Endothelial cell of umbilical vein (primary cell): ENCODE measurements at regions not wholly inside any gene's neighbourhood (a gene's known extent, or its start where the extent isn't known, plus 50 kb on each side); places are given as distances from the start of the nearest gene placed in this dataset.

Experiments
- BruUV-seq: library from RNA; stranded (reverse); fragments of 400-500 nt; replicated peaks from 2 replicates; lab custom pipeline; 2021; lab: Mats Ljungman, UMichigan
- CTCF ChIA-PET: fragments of 300-600, 350-600 bp; sonication (Branson Sonifier 250); formaldehyde crosslinking; loops from one replicate; lab custom pipeline; 2021; ENCODE audit warnings: antibody characterized with exemption, inconsistent platforms; lab: Charles Lee
- POLR2A ChIA-PET: fragments of 300-600, 350-600 bp; sonication (Branson Sonifier 250); formaldehyde crosslinking; loops from one replicate; lab custom pipeline; 2021; ENCODE audit warnings: antibody characterized with exemption, inconsistent platforms; lab: Charles Lee
- DNase-seq: peaks from one replicate; pipeline ENCODE4 v3.0.0-alpha.2; 2011; ENCODE audit warnings: low read depth, low spot score
- FAIRE-seq: peaks from 2 replicates; lab custom pipeline; 2011; peaks lifted over from hg19 to GRCh38; lab: Jason Lieb, UNC
- H2AFZ ChIP-seq: 2 replicates; pipeline ENCODE4 v1.6.0; 2012; ENCODE audit warnings: low read depth, low read length, control low read depth, inconsistent platforms
- H3K27ac ChIP-seq: 2 replicates; pipeline ENCODE4 v1.5.1; 2011; ENCODE audit warnings: low read depth, mild to moderate bottlenecking, control low read depth, low read length, moderate library complexity; ENCODE audit not compliant: insufficient read depth
- H3K27me3 ChIP-seq, 2 experiments: 2 replicates each; pipeline versions ENCODE4 v1.6.0 to v1.6.1; 2011; ENCODE audit warnings: low read length in 2 of 2, mixed read lengths in 1 of 2; ENCODE audit not compliant: control insufficient read depth in 2 of 2, insufficient read depth in 2 of 2
- H3K36me3 ChIP-seq, 2 experiments: 2 replicates in 1 of 2; 3 replicates in 1 of 2; pipeline ENCODE4 v1.5.1; 2011; ENCODE audit warnings: low read length in 2 of 2, mild to moderate bottlenecking in 1 of 2, moderate library complexity in 1 of 2; ENCODE audit not compliant: control insufficient read depth in 2 of 2, insufficient read depth in 2 of 2; ENCODE audit errors: extremely low read depth in 1 of 2
- H3K4me1 ChIP-seq: 3 replicates; pipeline ENCODE4 v1.5.1; 2011; ENCODE audit warnings: mild to moderate bottlenecking, low read length; ENCODE audit not compliant: control insufficient read depth, insufficient read depth; ENCODE audit errors: extremely low read depth
- H3K4me2 ChIP-seq: 2 replicates; pipeline ENCODE4 v1.6.1; 2011; ENCODE audit warnings: low read length, control low read depth, mixed read lengths; ENCODE audit not compliant: insufficient read depth
- H3K4me3 ChIP-seq, 3 experiments: fragments of 200-600 bp in 1 of 3; sonication (generic), shearing (Covaris generic) in 1 of 3; replicated peaks in 1 of 3; 2 replicates each; pipeline ENCODE4 v1.5.1; 2011 to 2016; ENCODE audit warnings: control low read depth in 3 of 3, low read length in 3 of 3, mild to moderate bottlenecking in 2 of 3, inconsistent platforms in 1 of 3, low read depth in 1 of 3, moderate library complexity in 1 of 3; ENCODE audit not compliant: insufficient read depth in 1 of 3
- H3K79me2 ChIP-seq: 2 replicates; pipeline ENCODE4 v1.6.0; 2012; ENCODE audit warnings: low read length, inconsistent platforms; ENCODE audit not compliant: control insufficient read depth, insufficient read depth
- H3K9ac ChIP-seq: replicated peaks from 2 replicates; pipeline ENCODE3; 2011; ENCODE audit warnings: low read length, control low read depth; ENCODE audit not compliant: insufficient read depth; ENCODE audit errors: extremely low read depth
- H3K9me1 ChIP-seq: replicated peaks from 3 replicates; pipeline ENCODE4 v1.6.0; 2011; ENCODE audit warnings: mild to moderate bottlenecking, low read length; ENCODE audit not compliant: control insufficient read depth, insufficient read depth; ENCODE audit errors: extremely low read depth
- H3K9me3 ChIP-seq: replicated peaks from 2 replicates; pipeline ENCODE4 v1.5.1; 2012; ENCODE audit warnings: low read length, inconsistent platforms; ENCODE audit not compliant: control insufficient read depth, insufficient read depth
- H4K20me1 ChIP-seq: replicated peaks from 2 replicates; pipeline ENCODE3; 2011; ENCODE audit warnings: mild to moderate bottlenecking, low read length; ENCODE audit not compliant: control insufficient read depth, insufficient read depth; ENCODE audit errors: extremely low read depth
- EZH2 ChIP-seq: IDR thresholded peaks from 2 replicates; pipeline ENCODE4 v1.6.1; 2012; ENCODE audit warnings: borderline replicate concordance, low read depth, mild to moderate bottlenecking, moderate library complexity, low read length, inconsistent platforms; ENCODE audit not compliant: severe bottlenecking
- FOS ChIP-seq: IDR thresholded peaks from 2 replicates; pipeline ENCODE4 v1.6.1; 2011; ENCODE audit warnings: mild to moderate bottlenecking, low read length, moderate library complexity, borderline replicate concordance; ENCODE audit not compliant: insufficient read depth
- GATA2 ChIP-seq: IDR thresholded peaks from 2 replicates; pipeline ENCODE4 v1.7.0; 2011; ENCODE audit warnings: low read depth, mild to moderate bottlenecking, moderate library complexity, mixed read lengths, low read length; ENCODE audit not compliant: insufficient read length, insufficient read depth
- JUN ChIP-seq: IDR thresholded peaks from 2 replicates; pipeline ENCODE4 v1.6.1; 2011; ENCODE audit warnings: borderline replicate concordance, low read depth; ENCODE audit not compliant: insufficient read length, insufficient read depth
- MYC ChIP-seq: IDR thresholded peaks from one replicate; pipeline ENCODE4 v1.6.1; 2011; ENCODE audit warnings: mild to moderate bottlenecking, low read depth, low read length
- POLR2A ChIP-seq: IDR thresholded peaks from 2 replicates; pipeline ENCODE4 v1.6.1; 2012; ENCODE audit warnings: low read depth, mild to moderate bottlenecking, control low read depth, low read length
- POLR2AphosphoS5 ChIP-seq: IDR thresholded peaks from 2 replicates; pipeline ENCODE4 v1.6.1; 2012; ENCODE audit warnings: low read depth, mild to moderate bottlenecking, control low read depth, low read length, moderate library complexity; ENCODE audit not compliant: insufficient read depth
- dilution Hi-C: fragments of 300-500 bp; cut with MboI; formaldehyde crosslinking; loops from one replicate; pipeline ENCODE4 v1.15.0; 2019; ENCODE audit warnings: low sequenced_read_pairs; ENCODE audit not compliant: extremely low pct_ligation_motif_present
- intact Hi-C: fragments of 100-400 bp; cut with micrococcal nuclease; formaldehyde crosslinking; loops from one replicate; pipeline ENCODE4 v1.10.0; 2022
- TF ChIP-seq, protein P1 (sequence below): IDR thresholded peaks from 2 replicates; pipeline ENCODE4 v1.6.1; 2011; ENCODE audit not compliant: insufficient read depth, insufficient read length
- TF ChIP-seq, protein P2 (sequence below), 2 donors: IDR thresholded peaks; 1 replicate in 1 of 2; 2 replicates in 1 of 2; pipeline ENCODE4 v1.5.1; 2011; ENCODE audit warnings: low read length in 2 of 2, mild to moderate bottlenecking in 2 of 2, moderate library complexity in 2 of 2, control low read depth in 1 of 2, inconsistent platforms in 1 of 2, low read depth in 1 of 2; ENCODE audit not compliant: insufficient read depth in 1 of 2; ENCODE audit errors: extremely low read depth in 1 of 2

DNA sequence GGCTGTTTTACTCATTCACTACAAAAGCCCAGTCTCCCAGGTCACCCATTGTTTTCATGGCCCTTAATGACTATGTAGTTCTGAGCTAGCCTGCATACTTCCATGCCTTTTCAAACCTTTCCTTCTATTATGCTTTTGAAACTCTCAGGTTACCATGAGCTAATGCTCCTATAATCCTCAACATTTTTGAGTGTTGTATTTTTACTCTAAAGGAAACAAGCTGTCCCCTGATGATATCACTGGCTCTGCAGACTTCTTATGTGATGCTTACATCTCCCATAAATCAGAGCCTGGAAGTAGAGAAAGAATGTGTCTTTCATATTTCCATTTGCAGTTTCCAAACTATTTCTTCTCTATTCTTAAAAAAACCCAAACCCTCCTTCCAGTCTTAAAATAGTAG, 159.0 kb upstream of the RAG2 start:
- TF ChIP-seq, protein P1, sequence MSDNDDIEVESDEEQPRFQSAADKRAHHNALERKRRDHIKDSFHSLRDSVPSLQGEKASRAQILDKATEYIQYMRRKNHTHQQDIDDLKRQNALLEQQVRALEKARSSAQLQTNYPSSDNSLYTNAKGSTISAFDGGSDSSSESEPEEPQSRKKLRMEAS = no peak
- no peak for FAIRE-seq
- dilution Hi-C loops = no loop called here
- Histone ChIP-seq H3K27me3 (no peaks in the 10 kb centered on the region), H3K4me2 (no peak overlapping the region), H3K9me3 (no peaks in the 10 kb centered on the region), H3K36me3 (no peaks in the 10 kb centered on the region), H3K9ac (no peak overlapping the region), H3K79me2 (no peaks in the 10 kb centered on the region), H3K9me1 (no peaks in the 10 kb centered on the region), H2AFZ (no peak overlapping the region), H4K20me1 (no peaks in the 10 kb centered on the region), H3K27ac (no peak overlapping the region), H3K4me1 (no peaks in the 10 kb centered on the region), H3K4me3 (no peak overlapping the region)
- intact Hi-C loops = no loop called here
- no TSS peak for BruUV-seq
- ChIA-PET POLR2A (no interaction called here), CTCF (interaction anchor here (2.2 kb wide), 1 partner anchor 10 kb away, joined by 13 read pairs; no protein-coding TSS in a partner anchor)
- no peak for DNase-seq

DNA sequence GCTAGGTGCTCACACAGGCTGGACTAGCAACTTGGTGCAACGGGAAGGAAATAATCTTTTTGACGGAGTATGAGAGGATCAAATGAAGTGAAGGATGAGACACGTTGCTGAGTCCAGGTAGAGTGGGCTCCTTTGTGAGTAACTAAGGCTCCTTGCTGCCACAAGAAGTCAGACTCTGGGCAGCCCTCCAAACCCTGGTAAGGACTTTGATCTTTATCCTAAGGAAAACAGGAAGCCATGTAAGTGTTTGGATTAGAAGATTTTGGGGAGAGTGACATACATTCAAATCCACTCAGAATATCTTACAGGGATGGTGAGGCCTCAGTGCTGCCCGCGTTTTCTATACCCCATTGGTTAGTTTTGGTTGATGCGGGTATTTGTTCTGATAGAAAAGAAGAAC, 155.9 kb upstream of the RAG2 start:
- no peaks in the 10 kb centered on the region for H3K79me2 ChIP-seq
- CTCF ChIA-PET = no interaction called here
- dilution Hi-C loops = no loop called here
- no peak overlapping the region for H3K27ac ChIP-seq
- no peak overlapping the region for H3K4me3 ChIP-seq
- no peaks in the 10 kb centered on the region for H4K20me1 ChIP-seq
- TF ChIP-seq GATA2 (no peak), POLR2AphosphoS5 (no peak), MYC (no peak), FOS (no peak), EZH2 (no peak), POLR2A (no peak), JUN (no peak)
- TF ChIP-seq, protein P1 = no peak
- TF ChIP-seq, protein P2, sequence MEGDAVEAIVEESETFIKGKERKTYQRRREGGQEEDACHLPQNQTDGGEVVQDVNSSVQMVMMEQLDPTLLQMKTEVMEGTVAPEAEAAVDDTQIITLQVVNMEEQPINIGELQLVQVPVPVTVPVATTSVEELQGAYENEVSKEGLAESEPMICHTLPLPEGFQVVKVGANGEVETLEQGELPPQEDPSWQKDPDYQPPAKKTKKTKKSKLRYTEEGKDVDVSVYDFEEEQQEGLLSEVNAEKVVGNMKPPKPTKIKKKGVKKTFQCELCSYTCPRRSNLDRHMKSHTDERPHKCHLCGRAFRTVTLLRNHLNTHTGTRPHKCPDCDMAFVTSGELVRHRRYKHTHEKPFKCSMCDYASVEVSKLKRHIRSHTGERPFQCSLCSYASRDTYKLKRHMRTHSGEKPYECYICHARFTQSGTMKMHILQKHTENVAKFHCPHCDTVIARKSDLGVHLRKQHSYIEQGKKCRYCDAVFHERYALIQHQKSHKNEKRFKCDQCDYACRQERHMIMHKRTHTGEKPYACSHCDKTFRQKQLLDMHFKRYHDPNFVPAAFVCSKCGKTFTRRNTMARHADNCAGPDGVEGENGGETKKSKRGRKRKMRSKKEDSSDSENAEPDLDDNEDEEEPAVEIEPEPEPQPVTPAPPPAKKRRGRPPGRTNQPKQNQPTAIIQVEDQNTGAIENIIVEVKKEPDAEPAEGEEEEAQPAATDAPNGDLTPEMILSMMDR (IDR thresholded peaks at IDR 0.05; ENCODE audit: extremely low read depth in 1 of 2, insufficient read depth in 1 of 2, low read depth in 1 of 2, low read length in 2 of 2) = no peak
- no peaks in the 10 kb centered on the region for H3K9me3 ChIP-seq
- H3K9me1 ChIP-seq = no peaks in the 10 kb centered on the region
- POLR2A ChIA-PET = no interaction called here
- H3K9ac ChIP-seq = no peak overlapping the region
- DNase-seq (no peak), FAIRE-seq (no peak)
- BruUV-seq = no TSS peak
- no peaks in the 10 kb centered on the region for H3K4me1 ChIP-seq
- no peak overlapping the region for H2AFZ ChIP-seq
- no peaks in the 10 kb centered on the region for H3K36me3 ChIP-seq
- no peaks in the 10 kb centered on the region for H3K27me3 ChIP-seq
- H3K4me2 ChIP-seq = no peak overlapping the region
- intact Hi-C loops = no loop called here
